ENCODE measurements at regions not wholly inside any gene's neighbourhood (a gene's known extent, or its start where the extent isn't known, plus 50 kb on each side); places are given as distances from the start of the nearest gene placed in this dataset.
"Not testable (repeated sequence)": the region's sequence is repeated elsewhere in the genome, so short reads cannot be mapped to it uniquely, and the experiment has no call there.

DNA sequence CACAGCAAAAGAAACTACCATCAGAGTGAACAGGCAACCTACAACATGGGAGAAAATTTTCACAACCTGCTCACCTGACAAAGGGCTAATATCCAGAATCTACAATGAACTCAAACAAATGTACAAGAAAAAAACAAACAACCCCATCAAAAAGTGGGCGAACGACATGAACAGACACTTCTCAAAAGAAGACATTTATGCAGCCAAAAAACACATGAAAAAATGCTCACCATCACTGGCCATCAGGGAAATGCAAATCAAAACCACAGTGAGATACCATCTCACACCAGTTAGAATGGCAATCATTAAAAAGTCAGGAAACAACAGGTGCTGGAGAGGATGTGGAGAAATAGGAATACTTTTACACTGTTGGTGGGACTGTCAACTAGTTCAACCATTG lies 207.8 kb downstream of the USP6NL start:
- DNase-seq (ENCODE audit: low read depth): not testable (repeated sequence)

DNA sequence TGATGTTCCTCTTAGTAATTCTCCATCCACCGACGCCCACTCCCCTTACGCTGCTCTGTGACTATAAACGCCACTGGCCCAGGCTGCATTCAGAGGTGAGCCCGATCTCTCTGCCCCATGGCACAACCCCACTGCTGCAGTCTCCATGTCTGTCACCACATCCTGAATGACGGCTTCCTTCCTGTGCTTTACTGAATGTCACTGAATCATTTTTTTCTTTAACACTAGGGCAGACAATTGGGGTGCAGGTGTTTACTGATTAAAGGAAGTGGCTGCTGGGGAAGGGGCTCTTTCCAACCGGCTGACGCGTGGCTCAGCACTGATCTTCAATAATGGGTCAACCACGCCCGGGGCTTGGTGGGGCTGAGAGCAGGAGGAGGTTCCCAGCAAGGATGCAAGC lies 208.3 kb downstream of the USP6NL start:
- no peak for DNase-seq (ENCODE audit: low read depth)

DNA sequence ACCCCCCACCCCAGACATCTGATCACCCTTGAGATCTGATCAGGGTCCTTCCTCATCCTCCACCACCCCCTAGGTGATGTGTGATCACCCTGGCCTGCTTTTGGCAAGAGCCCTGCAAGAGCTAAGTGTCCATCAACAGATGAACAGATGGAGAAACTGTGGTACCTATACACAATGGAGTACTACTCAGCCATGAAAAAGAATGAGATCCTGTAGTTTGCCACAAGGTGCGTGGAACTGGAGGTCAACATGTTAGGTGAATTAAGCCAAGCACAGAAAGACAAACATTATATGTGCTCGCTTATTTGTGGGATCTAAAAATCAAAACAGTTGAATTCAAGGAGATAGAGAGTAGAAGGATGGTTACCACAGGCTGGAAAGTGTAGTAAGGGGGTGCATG lies 209.1 kb downstream of the USP6NL start:
- no peak for DNase-seq (ENCODE audit: low read depth)

GRCh38 chr10:11401264-11402235 lies 209.9 kb downstream of the USP6NL start:
- DNase-seq (ENCODE audit: low read depth): no peak

- peak; percentile 33 for DNase-seq (ENCODE audit: low read depth)
Measured at GRCh38 chr10:11397980-11398580, 213.4 kb downstream of the USP6NL start.

GRCh38 chr10:11397077-11397965 lies 214.1 kb downstream of the USP6NL start:
- no peak for DNase-seq (ENCODE audit: low read depth)

GRCh38 chr10:11396311-11396955 lies 215.0 kb downstream of the USP6NL start:
- no peak for DNase-seq (ENCODE audit: low read depth)

DNA sequence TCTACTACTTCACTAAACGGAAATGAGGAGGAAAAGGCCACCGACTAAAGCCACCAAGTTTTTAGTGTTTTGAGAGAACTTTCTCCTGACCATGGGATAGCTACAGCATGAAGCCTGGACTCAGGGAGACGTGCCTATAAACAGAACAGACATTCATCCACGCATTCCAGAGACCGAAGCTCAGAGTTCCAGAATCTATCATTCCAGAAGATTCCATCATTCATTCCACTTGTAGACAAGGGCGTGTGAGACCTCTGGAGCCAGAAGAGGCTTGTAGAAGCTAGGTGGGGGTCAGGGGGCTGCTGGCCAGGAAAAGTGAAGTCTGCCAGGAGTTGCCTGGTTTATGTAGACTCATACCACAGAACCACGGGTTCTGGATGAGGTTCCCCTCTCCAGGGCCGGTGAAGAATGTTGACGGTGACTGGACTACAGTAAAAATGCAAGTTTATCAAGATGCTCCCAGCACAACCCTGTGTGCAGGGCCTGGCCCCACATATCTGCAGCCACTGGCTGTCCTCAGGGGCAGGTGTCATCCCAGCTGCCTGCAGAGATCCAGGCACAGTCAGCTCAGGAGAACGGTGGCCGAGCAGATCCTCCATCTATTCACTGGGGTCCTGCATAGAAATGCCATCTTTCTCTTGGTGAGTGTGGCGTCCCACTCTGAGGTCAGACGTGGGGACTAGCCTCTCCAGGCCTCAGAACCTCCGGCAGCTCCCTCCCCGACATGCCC lies 215.7 kb downstream of the USP6NL start:
- DNase-seq (ENCODE audit: low read depth): no peak

DNA sequence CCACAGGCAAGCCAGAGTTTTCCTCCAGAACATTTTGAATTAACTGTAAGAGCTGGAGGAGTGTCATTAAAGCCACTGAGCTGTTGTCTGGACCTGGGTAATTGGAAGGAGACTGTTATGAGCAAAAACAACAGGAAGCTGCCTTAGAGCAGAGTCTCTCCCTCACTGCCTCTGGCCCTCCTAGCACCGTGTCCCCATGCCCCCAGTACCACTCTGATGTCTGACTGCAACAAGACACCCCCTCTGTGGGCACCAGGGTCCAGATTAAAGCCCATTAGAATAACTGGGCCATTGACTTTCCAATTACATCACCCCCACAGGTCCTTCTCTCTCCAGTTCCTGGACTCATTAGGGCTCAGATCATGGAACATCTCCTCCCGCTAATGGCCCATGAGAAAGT lies 216.3 kb downstream of the USP6NL start:
- no peak for DNase-seq (ENCODE audit: low read depth)

GRCh38 chr10:11393858-11394257 lies 217.6 kb downstream of the USP6NL start:
- DNase-seq (ENCODE audit: low read depth): no peak

GRCh38 chr10:11392776-11393175 lies 218.7 kb downstream of the USP6NL start:
- DNase-seq (ENCODE audit: low read depth): no peak

DNA sequence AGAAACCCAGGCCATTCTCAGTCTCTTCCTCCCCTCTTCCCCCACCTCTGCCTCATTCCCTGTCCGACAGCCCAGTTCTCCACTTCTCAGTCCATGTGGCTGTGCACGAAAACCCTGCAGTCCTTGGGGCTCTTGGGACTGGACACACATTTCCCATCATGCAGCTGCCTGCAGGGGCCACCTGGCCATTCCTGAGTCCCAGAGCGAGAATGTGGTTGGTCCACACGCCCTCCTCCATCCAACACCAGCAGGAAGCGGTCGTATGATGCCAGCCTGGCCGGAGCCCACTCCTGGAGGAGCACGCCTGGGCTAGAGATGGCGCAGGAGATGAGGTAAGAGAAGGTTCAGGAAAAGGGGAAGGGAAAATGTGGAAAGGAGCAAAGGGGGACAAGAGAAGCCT lies 222.5 kb downstream of the USP6NL start:
- no peak for DNase-seq (ENCODE audit: low read depth)

- no peak for DNase-seq (ENCODE audit: low read depth)
Measured at GRCh38 chr10:11387551-11388222, 223.8 kb downstream of the USP6NL start.

GRCh38 chr10:11387044-11387443 lies 224.4 kb downstream of the USP6NL start:
- no peak for DNase-seq (ENCODE audit: low read depth)

Measured in fibroblast of gingiva (primary cell).